Stimulated activated CD8-positive, alpha-beta memory T cell treated with anti-CD3 and anti-CD28 coated beads, Interleukin-15, amount 100 ng/mL, for 4 hours (primary cell): ENCODE measurements at regions not wholly inside any gene's neighbourhood (a gene's known extent, or its start where the extent isn't known, plus 50 kb on each side); places are given as distances from the start of the nearest gene placed in this dataset.

Experiments
- DNase-seq, 2 donors: peaks; one replicate each; pipeline ENCODE4 v3.0.0-alpha.2; 2020; ENCODE audit warnings: low read depth in 2 of 2

- DNase-seq = no peak
These were observed 341.8 kb downstream of the TMEM182 start for GRCh38 chr2:103103678-103104077.

- DNase-seq = no peak
These were observed 357.5 kb downstream of the TMEM182 start for GRCh38 chr2:103119352-103119751.

GRCh38 chr2:103121106-103121505, 359.3 kb downstream of the TMEM182 start:
- no peak for DNase-seq

GRCh38 chr2:103123516-103123915, 361.7 kb downstream of the TMEM182 start:
- DNase-seq = no peak

GRCh38 chr2:103130857-103131256, 369.0 kb downstream of the TMEM182 start:
- DNase-seq = no peak

GRCh38 chr2:103132536-103133217, 370.8 kb downstream of the TMEM182 start:
- DNase-seq = peak; percentile 1 to 2

GRCh38 chr2:103135679-103136078, 373.8 kb downstream of the TMEM182 start:
- no peak for DNase-seq

- DNase-seq = no peak
These were observed 376.5 kb downstream of the TMEM182 start for GRCh38 chr2:103138123-103138901.

- DNase-seq = no peak
These were observed 377.9 kb downstream of the TMEM182 start for GRCh38 chr2:103139628-103140268.

GRCh38 chr2:103144837-103145236, 383.0 kb downstream of the TMEM182 start:
- no peak for DNase-seq

GRCh38 chr2:103145739-103146138, 383.9 kb downstream of the TMEM182 start:
- no peak for DNase-seq

- no peak for DNase-seq
These were observed 389.2 kb downstream of the TMEM182 start for GRCh38 chr2:103151046-103151445.

GRCh38 chr2:103152556-103152955, 390.7 kb downstream of the TMEM182 start:
- no peak for DNase-seq

GRCh38 chr2:103153580-103154284, 391.9 kb downstream of the TMEM182 start:
- no peak for DNase-seq

GRCh38 chr2:103155308-103155707, 393.5 kb downstream of the TMEM182 start:
- DNase-seq = no peak

- no peak for DNase-seq
These were observed 397.2 kb downstream of the TMEM182 start for GRCh38 chr2:103159018-103159417.

- no peak for DNase-seq
These were observed 399.8 kb downstream of the TMEM182 start for GRCh38 chr2:103161456-103162289.

- DNase-seq = no peak
These were observed 402.9 kb downstream of the TMEM182 start for GRCh38 chr2:103164748-103165147.

GRCh38 chr2:103165836-103166235, 404.0 kb downstream of the TMEM182 start:
- DNase-seq = no peak

- no peak for DNase-seq
These were observed 404.9 kb downstream of the TMEM182 start for GRCh38 chr2:103166456-103167324.
